ENCODE measurements at regions not wholly inside any gene's neighbourhood (a gene's known extent, or its start where the extent isn't known, plus 50 kb on each side); places are given as distances from the start of the nearest gene placed in this dataset.

DNA sequence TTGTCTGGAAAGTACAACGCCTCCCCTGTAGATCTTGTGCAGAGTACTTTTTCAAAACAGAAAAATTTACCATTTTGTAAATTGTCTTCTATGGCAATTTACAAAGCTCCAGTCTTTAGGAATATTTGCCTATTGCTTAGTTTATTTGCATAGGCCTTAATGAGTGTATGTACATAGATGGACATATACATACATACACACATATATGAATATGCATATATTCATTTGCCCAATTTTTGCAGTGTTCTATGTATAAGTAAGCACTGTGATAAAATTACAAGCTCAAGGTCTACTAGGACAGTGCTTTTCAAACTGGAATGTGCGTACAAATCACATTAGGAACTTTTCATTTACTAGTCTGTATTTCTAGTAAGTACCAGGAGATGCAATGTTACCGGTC, 301.3 kb upstream of the SMARCA2 start:
- no peak for DNase-seq

DNA sequence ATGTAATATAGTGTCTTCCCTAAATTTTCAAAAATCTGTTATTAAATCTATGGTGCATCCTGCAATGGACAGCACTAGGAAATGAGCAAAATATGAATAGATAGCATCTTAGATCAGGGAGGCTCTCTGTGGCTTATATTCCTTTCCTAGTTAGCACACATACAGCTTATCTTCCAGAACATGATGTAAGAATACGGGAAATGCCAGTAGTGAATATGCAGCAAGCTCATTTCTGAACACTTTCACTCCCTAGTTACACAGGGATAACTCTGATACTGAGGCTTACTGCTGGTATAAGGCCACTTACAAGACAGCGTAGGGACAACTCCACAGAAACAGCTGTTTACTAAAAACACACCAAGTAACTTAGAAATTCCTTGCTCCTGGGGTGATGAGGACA, 297.3 kb upstream of the SMARCA2 start:
- DNase-seq, result no peak

DNA sequence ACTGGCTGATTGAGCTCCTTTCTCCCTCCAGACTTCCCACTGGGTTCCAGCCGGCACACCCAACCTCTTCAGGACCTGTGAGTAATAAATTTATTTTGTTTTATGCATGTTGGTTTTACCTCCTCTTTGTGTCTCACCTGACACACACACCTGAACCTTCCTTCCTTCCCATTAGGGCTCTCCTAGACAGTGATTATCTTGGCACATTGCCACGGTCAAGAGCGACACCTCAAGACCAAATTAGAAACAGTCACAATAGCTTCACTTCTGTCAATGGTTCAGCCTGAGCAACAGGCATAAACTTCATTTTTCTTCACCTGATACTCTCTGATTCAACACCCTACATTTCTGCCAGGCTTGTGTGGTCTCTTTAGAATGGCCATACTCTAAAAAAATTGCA, 296.3 kb upstream of the SMARCA2 start:
- no peak for DNase-seq

DNA sequence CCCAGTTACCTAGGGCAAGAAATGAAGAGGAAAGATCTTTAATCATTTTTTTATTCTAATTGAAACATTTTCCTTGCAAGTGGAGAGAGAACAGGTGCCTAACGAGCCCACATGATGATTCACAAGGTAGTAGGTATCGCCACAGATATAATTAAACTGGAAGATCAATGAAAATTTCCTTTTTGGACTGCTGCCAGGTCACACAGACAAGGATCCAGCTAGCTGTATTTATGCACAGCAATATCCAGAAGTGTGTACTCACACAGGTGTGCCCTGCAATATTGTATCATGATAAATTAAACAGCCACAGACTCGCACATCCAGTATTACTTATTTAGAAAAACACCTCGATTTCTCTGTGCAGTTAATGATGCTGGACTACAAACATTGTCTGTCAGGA, 294.0 kb upstream of the SMARCA2 start:
- no peak for DNase-seq

DNA sequence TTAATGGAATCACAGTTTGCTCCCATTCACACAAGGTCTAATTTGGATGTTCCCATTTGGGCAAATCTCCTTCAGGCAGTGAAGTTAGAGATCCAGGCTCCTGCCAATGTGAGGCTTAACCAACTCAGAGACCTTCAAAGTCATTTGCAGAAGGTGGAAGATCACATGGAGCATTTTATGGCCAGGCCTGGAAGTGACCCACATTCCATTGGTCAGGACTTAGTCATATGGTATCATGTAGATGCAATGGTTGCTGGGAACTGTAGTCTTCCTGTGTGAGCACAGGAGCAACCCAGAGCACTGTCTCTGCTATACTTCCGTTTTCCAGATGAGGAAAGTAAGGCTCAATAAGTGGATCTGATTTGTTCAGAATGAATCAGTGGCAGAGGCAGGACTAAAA, 292.7 kb upstream of the SMARCA2 start:
- DNase-seq, result no peak

DNA sequence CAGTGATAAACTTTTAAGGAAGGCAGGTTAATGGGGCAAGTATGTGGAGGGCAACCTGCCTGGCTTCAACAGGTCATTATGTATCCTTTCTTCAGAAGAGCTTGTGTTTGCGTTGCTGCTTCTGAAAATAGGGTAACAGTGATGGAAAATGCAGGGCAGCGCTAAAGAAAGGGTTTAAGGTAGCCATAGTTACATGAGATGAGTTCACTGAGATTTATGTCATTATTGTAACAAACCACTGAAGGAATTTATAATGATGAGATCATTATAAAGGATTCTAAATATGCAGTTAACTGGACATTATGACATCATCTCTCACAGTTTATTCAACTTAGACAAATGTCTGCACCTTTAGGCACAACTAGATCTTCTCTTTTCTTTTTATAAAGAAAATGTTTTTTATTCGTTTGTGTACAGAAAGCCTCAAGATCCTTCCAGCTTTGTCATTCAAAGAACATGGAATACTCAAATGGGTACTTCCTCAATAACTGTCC, 291.6 kb upstream of the SMARCA2 start:
- DNase-seq, result no peak

DNA sequence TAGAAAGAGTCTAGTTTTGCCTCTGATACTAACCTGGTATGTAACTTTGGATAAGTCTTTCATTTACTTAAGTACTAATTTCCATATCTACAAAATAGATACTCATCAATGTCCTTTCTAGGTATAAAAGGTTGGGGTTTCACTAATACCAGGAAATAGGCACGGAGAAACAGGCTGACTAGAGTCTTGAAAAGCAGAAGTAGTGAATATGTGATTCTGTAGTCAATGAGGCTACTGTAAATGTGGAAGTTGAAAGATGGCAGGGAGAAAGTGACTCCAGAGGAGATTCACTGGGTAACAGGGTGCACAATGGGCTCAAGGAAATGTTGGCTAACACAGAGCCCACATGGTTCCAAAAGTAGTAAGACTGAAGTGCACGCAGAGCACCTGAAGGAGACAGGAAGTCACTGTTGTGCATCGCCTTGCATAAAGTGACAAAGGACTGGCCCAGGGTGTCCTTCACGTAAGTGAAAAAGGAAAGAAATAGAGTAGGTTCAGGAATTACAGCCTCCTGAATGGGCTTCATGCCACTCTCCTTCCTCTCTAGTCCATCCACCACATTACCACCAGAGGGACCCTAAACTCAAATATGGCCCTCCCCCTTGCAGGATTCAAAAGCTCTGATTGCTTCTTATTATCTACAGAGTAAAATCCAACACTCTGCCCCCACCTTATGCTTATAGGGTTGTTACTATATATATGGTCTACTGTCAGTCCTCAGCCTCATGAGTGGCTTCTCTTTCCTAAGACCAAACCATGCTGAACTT, 288.0 kb upstream of the SMARCA2 start:
- DNase-seq, result no peak

DNA sequence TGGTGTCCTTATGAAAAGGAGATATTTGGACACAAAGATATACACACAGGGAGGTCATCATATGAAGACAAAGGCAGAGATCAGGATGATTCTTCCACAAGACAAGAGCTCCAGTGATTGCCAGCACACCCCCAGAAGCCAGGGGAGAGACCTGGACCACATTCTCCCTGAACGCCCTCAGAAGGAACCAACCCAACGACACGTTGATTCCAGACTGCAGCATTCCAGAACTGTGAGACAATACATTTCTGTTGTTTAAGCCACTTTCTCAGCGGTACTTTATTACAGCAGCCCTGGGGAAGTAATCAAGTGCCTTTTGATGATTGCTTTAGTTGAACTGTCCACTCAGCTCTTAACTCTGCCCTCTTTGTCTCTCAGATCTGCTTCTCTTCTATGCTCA, 285.5 kb upstream of the SMARCA2 start:
- DNase-seq, result no peak

DNA sequence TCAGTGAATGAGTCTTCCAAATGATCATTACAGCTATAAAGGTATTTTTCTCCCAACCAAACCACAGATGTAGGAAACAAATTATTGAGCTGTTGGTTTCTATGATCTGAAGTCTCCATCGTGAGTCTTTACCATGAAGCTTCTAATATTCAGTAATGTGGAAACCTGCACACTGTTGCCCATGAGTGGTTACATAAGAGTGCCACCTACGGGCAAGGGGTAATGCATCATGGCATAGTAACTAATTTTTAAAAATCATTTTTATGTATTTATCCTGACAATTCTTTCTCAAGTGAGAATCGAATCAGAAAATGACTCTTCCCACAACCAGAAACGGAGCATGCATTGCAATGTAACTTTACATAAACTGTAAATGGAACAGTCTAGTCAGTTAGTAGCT, 282.5 kb upstream of the SMARCA2 start:
- DNase-seq, result no peak

DNA sequence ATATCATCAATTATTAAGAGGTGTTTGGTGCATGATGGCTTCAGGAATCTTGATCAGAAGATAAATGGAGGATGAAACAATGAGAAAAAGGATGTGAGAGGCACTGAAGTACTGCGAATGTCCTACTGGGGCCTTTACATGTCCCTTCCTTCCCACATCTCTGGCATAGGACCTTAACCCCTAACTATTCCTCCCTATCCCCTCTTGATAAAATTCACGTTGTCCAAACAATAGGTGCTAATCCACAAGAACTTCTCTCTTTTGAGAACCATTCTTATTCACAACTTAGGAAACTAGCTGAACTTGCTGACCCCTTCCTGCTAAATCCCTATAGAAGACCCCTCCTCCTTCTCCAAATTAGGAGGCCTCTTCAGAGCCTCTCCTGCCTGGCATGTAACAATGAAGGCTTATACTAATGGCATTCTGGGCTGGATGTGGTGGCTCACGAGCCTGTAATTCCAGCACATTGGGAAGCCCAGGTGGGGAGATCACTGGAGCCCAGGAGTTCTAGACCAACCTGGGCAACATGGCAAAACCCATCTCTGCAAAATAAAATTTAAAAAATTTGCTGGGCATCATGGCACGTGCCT, 276.5 kb upstream of the SMARCA2 start:
- DNase-seq, result no peak

DNA sequence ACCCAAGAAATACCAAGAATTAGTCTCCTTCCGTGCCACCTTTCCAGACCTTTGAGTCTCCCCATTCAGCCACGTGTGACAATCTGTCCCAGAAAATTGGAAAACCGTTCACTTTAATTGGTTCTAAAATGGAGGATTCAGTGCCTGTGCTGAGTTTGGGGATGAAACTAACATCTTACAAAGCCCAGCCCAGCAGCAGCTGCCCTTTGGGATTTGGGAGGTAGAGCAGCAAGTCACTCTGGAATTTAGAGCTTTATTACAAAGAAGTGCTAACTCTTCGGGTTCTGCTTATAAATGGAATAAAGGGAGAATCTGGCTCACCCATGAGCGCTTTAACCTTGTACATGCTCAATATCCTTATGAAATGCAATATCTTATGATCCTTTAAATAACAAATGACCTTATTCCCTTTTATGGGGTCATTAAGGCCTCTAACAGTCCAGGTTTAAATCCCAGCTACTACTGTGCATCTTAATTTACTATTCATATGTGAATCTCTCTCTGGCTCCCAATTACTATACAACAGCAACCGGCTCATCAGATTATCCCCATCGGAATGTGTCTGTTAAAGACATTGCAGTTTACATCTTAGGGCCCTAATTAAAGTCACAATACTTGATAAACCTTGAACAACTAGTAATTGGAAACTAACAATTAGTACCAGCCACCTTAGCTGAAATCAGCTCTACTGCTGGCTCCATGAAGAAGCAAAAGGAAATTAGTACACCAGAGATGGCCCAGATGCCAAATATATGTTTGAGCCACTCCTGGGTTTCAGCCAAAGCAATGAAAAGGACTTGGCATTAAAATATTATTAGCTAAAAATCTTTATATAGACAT, 271.8 kb upstream of the SMARCA2 start:
- no peak for DNase-seq

DNA sequence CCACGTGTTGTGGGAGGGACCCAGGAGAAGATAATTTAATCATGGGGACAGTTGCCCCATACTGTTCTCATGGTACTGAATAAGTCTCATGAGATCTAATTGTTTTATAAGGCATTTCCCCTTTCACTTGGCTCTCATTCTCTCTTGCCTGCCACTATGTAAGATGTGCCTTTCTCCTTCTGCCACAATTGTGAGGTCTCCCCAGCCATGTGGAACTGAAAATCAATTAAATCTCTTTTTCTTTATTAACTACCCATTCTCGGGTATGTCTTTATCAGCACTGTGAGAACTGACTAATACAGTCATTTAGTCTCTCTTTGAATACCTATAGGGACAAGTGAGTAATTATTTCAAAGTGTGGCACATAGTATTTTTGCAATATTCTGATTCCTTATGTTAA, 269.2 kb upstream of the SMARCA2 start:
- no peak for DNase-seq

DNA sequence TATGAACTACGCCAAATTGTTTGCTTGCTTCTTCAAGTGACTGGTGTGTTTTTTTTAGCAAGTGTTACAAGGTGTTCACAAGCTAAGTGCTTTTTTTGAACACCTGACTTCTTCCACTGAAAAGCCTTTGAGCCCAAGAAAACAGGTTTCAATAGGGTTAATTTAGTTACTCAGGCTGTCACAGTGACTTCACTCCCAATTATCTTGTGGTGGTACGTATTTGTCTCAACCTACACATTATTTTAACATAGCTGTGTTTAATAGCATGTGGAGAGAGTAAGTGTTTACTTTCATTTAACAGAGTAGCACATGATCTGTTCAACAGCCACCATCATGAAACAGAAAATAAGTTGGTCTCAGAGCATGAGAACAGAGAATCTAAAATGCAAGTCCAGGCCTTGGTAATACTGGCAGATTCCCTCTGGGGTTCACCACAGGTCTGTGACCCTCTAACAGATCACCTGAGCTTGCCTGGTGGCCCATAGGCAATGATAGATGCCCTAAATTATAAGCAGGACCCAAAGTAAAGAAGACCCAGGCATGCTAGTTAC, 267.7 kb upstream of the SMARCA2 start:
- DNase-seq, result no peak

DNA sequence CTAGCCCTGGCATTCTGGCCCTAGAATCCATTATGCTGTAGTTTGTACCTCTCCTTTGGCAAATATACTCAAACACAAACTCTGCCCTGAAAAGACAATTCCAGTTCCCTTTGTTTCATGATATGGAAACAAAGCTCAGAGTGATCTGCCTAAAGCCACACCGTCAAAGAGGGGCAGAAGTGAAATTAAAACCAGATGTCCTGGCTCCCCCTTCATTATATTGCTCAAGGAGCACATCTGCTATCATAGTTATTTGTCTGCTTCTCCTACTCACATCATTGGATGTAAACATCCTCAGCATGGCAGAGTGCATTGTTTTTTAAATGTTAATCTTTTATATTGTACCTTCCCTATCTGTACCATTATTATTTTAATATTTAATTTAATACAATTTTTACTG, 266.7 kb upstream of the SMARCA2 start:
- no peak for DNase-seq

DNA sequence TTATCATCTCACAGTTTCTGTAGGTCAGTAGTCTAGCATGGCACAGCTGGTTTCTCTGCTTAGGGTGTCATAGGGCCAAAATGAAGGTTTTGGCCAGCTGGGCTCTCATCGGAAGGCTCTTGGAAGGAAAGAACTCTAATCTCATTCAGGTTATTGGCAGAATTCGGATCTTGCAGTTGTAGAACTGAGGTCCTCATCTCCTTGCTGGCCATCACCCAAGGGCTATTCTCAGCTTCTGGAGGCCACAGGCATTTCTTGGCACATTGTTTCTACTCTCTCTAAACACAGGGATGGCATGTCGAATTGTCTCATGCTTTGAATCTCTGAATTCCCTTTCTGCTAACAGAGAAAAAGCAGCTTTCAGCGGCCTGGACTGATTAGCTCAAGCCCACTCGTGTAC, 258.0 kb upstream of the SMARCA2 start:
- no peak for DNase-seq

DNA sequence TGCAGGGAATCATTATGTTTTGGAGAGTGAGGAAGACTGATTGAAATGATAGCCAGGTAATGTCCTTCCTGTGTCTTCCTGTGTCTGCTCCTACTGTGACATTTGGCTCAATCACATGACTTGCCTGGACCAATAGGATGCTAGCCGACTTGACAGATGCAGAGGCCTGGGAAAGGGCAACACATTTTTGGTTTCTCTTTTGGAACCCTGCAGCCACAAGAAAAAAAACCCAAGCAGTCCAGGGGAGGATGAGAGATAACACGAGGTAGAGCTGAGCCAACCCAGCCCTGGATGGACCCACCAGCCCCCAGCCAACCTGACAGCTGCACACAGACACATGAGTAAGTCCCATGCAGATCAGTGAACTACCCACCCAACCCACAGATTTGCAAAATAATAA, 256.1 kb upstream of the SMARCA2 start:
- DNase-seq, result no peak

DNA sequence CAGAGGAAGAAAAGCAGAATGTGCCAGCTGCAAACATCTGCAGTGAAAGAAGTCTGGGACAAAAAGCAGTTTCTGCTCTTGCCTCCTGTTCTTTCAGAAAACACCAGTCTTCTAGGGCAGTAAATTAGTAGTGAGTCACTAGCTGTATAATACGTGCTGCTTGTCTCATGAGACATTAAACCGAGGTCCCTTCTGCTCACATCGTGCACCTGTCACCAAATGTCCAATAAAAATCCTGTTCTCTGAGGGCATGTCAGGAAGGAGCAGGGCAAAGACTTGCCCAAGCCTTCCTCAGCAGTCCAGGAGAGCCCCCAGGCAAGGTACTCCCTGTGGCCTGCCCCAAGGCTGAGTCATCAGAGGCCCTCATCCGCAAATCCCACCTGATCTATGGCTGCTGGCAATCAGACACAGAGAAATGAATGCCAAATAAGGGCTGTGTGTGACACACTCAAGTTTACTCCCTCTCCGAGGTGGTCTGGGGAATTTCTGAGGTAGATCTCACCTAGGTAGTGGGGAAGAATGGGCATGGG, 255.3 kb upstream of the SMARCA2 start:
- no peak for DNase-seq

DNA sequence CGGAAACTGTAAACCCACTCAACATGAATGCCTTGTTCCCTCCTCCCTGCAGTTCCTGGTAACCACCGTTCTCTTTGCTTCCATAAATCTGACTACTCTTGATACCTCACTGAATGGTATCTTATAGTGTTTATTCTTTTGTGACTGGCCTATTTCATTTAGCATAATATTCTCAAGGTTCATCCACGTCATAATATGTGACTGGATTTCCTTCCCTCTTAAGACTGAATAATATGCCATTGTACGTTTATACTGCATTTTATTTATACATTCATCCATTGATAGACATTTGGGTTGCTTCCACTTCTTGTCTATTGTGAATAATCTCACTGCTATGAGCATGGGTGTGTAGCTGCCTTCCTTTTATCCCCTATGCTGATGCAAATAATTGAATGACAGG, 253.3 kb upstream of the SMARCA2 start:
- no peak for DNase-seq

DNA sequence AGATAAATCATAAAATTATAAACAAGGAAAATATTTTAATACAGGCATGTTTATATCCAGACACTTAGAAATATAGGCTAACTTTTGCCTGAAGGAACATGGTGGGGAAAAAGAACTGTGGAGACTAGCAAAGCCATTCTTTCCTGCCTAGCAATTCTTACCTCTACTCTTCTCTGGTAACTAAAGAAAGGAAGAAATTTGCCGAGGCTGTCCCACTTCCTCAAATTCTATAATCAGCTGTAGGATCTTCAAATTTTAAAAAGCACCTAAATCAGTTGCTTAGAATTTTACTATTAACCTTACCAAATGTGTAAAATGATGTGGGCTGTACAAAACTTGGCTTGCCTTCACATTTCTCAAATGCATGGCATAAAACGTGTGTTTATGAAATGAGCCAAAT, 249.1 kb upstream of the SMARCA2 start:
- DNase-seq, result no peak

DNA sequence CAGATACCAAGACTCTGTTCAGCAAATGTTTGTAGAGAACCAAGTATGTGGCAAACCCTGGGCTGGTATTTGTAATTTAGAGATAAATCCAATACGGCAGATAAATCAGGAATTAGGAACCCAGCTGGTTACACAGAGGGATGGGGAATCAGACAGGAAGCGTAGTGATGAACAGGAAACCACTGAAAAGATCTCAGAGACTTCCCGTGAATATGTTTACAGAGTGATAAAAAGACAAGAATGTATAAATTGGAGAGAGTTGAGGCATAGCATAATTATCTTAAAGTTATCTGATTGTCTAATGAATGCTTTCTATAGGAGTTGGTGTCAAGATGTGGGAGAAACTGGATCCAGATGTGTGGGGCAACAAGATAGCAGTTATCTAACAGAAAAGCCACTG, 246.6 kb upstream of the SMARCA2 start:
- DNase-seq, result no peak

DNA sequence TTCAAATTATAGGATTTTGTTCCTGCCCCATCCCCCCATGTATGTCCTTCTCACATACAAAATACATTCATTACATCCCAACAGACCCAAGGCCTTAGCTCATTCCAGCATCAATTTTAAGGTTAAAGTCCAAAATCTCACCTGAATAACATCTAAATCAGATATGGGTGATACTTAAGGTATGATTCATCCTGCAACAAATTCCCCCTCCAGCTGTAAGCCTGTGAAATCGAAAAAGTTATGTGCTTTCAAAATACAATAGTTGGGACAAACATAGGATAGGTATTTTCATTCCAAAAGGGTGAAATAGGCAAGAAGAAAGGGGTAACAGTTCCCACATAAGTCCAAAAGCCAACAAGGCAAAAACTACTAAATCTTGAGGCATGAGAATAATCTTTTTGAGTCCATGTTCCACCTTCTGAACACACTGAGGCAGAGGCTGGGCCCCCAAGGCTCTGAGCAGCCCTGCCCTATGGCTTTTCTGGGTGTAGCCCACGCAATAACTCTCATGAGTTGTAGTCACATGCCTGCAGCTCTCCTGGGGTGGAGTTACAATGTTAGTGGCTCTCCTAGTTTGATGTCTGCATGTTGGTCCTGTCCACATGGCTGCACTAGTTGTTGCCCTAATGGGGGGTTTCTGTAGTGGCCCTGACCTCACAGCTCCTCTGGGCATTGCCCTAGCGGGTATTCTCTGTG, 243.9 kb upstream of the SMARCA2 start:
- DNase-seq, result no peak

DNA sequence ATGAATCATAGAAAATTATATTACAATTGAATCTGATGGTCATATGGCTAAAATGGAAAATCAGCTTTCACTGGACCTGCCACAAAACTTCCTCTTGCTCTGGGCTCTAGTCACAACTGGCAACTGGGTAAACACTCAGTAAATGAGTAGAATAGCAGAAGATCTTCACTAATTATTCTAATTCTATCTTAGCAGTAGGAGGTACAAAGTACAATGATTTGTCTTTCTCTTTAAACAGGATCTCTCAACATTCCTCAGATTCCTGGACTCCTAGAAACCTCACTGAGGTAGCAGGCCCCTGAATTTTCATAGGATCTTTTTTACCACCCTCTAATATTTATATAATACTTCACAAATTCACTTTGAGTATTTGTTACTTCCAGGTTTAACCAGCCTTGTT, 239.9 kb upstream of the SMARCA2 start:
- no peak for DNase-seq

DNA sequence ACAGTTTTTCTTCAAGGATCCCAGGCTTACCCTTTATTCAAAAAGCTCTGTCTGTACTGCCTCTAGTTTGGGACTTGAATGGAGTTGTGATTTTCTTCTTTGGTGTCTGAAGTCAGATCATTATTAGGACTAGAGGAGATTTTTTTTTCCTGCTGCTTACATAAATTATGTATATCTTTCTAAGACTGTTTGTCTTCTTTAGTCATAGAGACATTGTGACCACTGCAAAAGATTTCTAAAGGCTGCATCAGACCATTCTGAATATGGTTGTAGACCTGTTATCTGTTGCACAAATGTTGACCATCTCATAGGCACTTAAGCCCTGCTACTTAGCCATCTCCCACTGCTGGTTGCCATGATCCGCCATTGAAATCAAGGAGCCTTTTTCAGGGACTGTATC, 238.5 kb upstream of the SMARCA2 start:
- DNase-seq, result no peak

Measured in suppressor macrophage treated with lipopolysaccharide for 1 hour (primary cell).